Liver (tissue), 3 donors: ENCODE measurements at regions not wholly inside any gene's neighbourhood (a gene's known extent, or its start where the extent isn't known, plus 50 kb on each side); places are given as distances from the start of the nearest gene placed in this dataset.
"Not testable (repeated sequence)": the region's sequence is repeated elsewhere in the genome, so short reads cannot be mapped to it uniquely, and the experiment has no call there.

Experiments used
- ATF3 ChIP-seq: IDR thresholded peaks from 2 replicates; pipeline ENCODE4 v1.6.1; 2016; ENCODE audit warnings: antibody characterized with exemption
- CTCF ChIP-seq: fragments of 150-350 bp; IDR thresholded peaks from 2 replicates; pipeline ENCODE4 v1.5.1; 2017; ENCODE audit warnings: improper control_type of control experiment, low read depth, low read length; ENCODE audit not compliant: missing input control
- GABPA ChIP-seq, 2 donors: IDR thresholded peaks in 1 of 2; conservative IDR thresholded peaks in 1 of 2; 2 replicates each; pipeline ENCODE4 v1.6.1; 2016; ENCODE audit warnings: antibody characterized with exemption in 2 of 2, mild to moderate bottlenecking in 1 of 2, moderate library complexity in 1 of 2
- HNF4G ChIP-seq: IDR thresholded peaks from 2 replicates; pipeline ENCODE4 v1.6.1; 2016; ENCODE audit warnings: antibody characterized with exemption
- MAX ChIP-seq: IDR thresholded peaks from 2 replicates; pipeline ENCODE4 v1.6.1; 2016; ENCODE audit warnings: antibody characterized with exemption
- NR2F2 ChIP-seq: IDR thresholded peaks from 2 replicates; pipeline ENCODE4 v1.6.1; 2016; ENCODE audit warnings: antibody characterized with exemption
- RAD21 ChIP-seq, 2 donors: IDR thresholded peaks; 2 replicates each; pipeline ENCODE4 v1.6.1; 2016; ENCODE audit warnings: antibody characterized with exemption in 2 of 2, mild to moderate bottlenecking in 2 of 2
- ZBTB33 ChIP-seq: IDR thresholded peaks from 2 replicates; pipeline ENCODE4 v1.6.1; 2016; ENCODE audit warnings: antibody characterized with exemption
- donor health status: healthy.
- donor health status: healthy.

- not testable (repeated sequence) for TF ChIP-seq CTCF; RAD21 (IDR thresholded peaks at IDR 0.05); HNF4G; GABPA (IDR thresholded peaks at IDR 0.05 in 1 of 2, conservative IDR thresholded peaks at IDR 0.05 in 1 of 2); NR2F2; ATF3; MAX; ZBTB33
Observed at GRCh38 chr4:124131324-124131723, 581.2 kb downstream of the ANKRD50 start.
